GM12892 (cell line): ENCODE measurements at regions not wholly inside any gene's neighbourhood (a gene's known extent, or its start where the extent isn't known, plus 50 kb on each side); places are given as distances from the start of the nearest gene placed in this dataset.

Experiments
- DNase-seq: peaks from one replicate; pipeline ENCODE4 v3.0.0; 2011; ENCODE audit not compliant: insufficient read length
- FAIRE-seq: peaks from 2 replicates; lab custom pipeline; 2011; peaks lifted over from hg19 to GRCh38; lab: Jason Lieb, UNC
- POLR2A ChIP-seq: IDR thresholded peaks from 2 replicates; pipeline ENCODE4 v1.6.1; 2011; ENCODE audit warnings: low read depth, low read length, control low read depth
- POLR2AphosphoS5 ChIP-seq: IDR thresholded peaks from 2 replicates; pipeline ENCODE4 v1.6.1; 2011; ENCODE audit warnings: low read depth, low read length, control low read depth
- TAF1 ChIP-seq: IDR thresholded peaks from 2 replicates; pipeline ENCODE4 v1.6.1; 2011; ENCODE audit warnings: low read depth, mild to moderate bottlenecking, control low read depth, low read length, borderline replicate concordance

- DNase-seq (no peak), FAIRE-seq (no peak)
- TF ChIP-seq POLR2A (no peak), TAF1 (no peak), POLR2AphosphoS5 (no peak)
Measured at GRCh38 chr1:219755234-219755633, 142.3 kb upstream of the ZC3H11B start.

- TF ChIP-seq POLR2AphosphoS5 (no peak), TAF1 (no peak), POLR2A (no peak)
- DNase-seq (no peak), FAIRE-seq (no peak)
Measured at GRCh38 chr1:219754767-219755166, 141.9 kb upstream of the ZC3H11B start.

GRCh38 chr1:219753914-219754313 lies 141.0 kb upstream of the ZC3H11B start:
- DNase-seq, result no peak
- TF ChIP-seq TAF1, result no peak
- no peak for TF ChIP-seq POLR2AphosphoS5
- no peak for TF ChIP-seq POLR2A
- FAIRE-seq, result no peak

- DNase-seq (no peak), FAIRE-seq (no peak)
- TF ChIP-seq TAF1 (no peak), POLR2A (no peak), POLR2AphosphoS5 (no peak)
Measured at GRCh38 chr1:219752645-219753044, 139.7 kb upstream of the ZC3H11B start.

GRCh38 chr1:219751870-219752507 lies 139.1 kb upstream of the ZC3H11B start:
- DNase-seq, result no peak
- TF ChIP-seq TAF1 (no peak), POLR2A (no peak), POLR2AphosphoS5 (no peak)
- FAIRE-seq, result no peak

GRCh38 chr1:219749370-219749769 lies 136.5 kb upstream of the ZC3H11B start:
- FAIRE-seq (no peak), DNase-seq (no peak)
- no peak for TF ChIP-seq POLR2A
- TF ChIP-seq POLR2AphosphoS5, result no peak
- no peak for TF ChIP-seq TAF1

GRCh38 chr1:219746141-219746540 lies 133.2 kb upstream of the ZC3H11B start:
- FAIRE-seq (no peak), DNase-seq (no peak)

GRCh38 chr1:219744652-219745469 lies 132.0 kb upstream of the ZC3H11B start:
- no peak for TF ChIP-seq TAF1
- TF ChIP-seq POLR2AphosphoS5, result no peak
- no peak for TF ChIP-seq POLR2A
- DNase-seq (no peak), FAIRE-seq (no peak)

More at GRCh38 chr1:219746141-219746540, 133.2 kb upstream of the ZC3H11B start:
- no peak for TF ChIP-seq POLR2AphosphoS5
- TF ChIP-seq TAF1, result no peak
- no peak for TF ChIP-seq POLR2A

- FAIRE-seq, result no peak
- DNase-seq, result no peak
- TF ChIP-seq TAF1 (no peak), POLR2A (no peak), POLR2AphosphoS5 (no peak)
Measured at GRCh38 chr1:219741011-219741970, 128.4 kb upstream of the ZC3H11B start.

- no peak for TF ChIP-seq POLR2A
- no peak for TF ChIP-seq POLR2AphosphoS5
- TF ChIP-seq TAF1, result no peak
- no peak for DNase-seq
- FAIRE-seq, result no peak
Measured at GRCh38 chr1:219733511-219734174, 120.7 kb upstream of the ZC3H11B start.
